IMR-90 (cell line): ENCODE measurements at regions not wholly inside any gene's neighbourhood (a gene's known extent, or its start where the extent isn't known, plus 50 kb on each side); places are given as distances from the start of the nearest gene placed in this dataset.

ENCODE experiments used
- ATAC-seq: fragments of 200-7000 bp; cut with Tn5 transposase; 2 replicates; pipeline ENCODE4 v1.9.1; 2020; ENCODE audit warnings: low read depth, mild to moderate bottlenecking, moderate library complexity
- BruUV-seq: library from RNA; stranded (reverse); fragments of 400-500 nt; replicated peaks from 2 replicates; lab custom pipeline; 2021; lab: Mats Ljungman, UMichigan
- CTCF ChIA-PET: fragments of 300-600 bp; formaldehyde crosslinking; extraction: SDS; loops from one replicate; lab custom pipeline; 2021; ENCODE audit warnings: antibody characterized with exemption; lab: Yijun Ruan, JAX
- POLR2A ChIA-PET: fragments of 300-600 bp; sonication (Branson Sonifier 250); formaldehyde crosslinking; loops from one replicate; lab custom pipeline; 2022; ENCODE audit warnings: antibody characterized with exemption; ENCODE audit not compliant: unreplicated experiment; lab: Charles Lee
- DNase-seq: peaks from one replicate; pipeline ENCODE4 v3.0.0; 2013
- H2AFZ ChIP-seq: replicated peaks from 2 replicates; pipeline ENCODE3; 2013; ENCODE audit warnings: low read length, mild to moderate bottlenecking; ENCODE audit not compliant: poor library complexity
- H2AK5ac ChIP-seq: 2 replicates; pipeline ENCODE4 v1.6.1; 2013; ENCODE audit warnings: low read depth, low read length, inconsistent platforms
- H2AK9ac ChIP-seq: replicated peaks from 2 replicates; pipeline ENCODE3; 2013; ENCODE audit warnings: mild to moderate bottlenecking, low read depth, low read length, moderate library complexity; ENCODE audit not compliant: poor library complexity
- H2BK120ac ChIP-seq: 2 replicates; pipeline ENCODE4 v1.6.1; 2013; ENCODE audit warnings: low read depth, low read length, inconsistent platforms
- H2BK15ac ChIP-seq: 3 replicates; pipeline ENCODE4 v1.6.1; 2013; ENCODE audit warnings: low read depth, low read length, inconsistent platforms
- H2BK20ac ChIP-seq: 2 replicates; pipeline ENCODE4 v1.6.1; 2013; ENCODE audit warnings: low read depth, mild to moderate bottlenecking, inconsistent platforms, low read length, moderate library complexity
- H2BK5ac ChIP-seq: 2 replicates; pipeline ENCODE4 v1.6.1; 2013; ENCODE audit warnings: mild to moderate bottlenecking, low read depth, low read length, inconsistent platforms; ENCODE audit not compliant: poor library complexity, severe bottlenecking
- H3K14ac ChIP-seq: replicated peaks from 2 replicates; pipeline ENCODE4 v1.6.1; 2013; ENCODE audit warnings: low read depth, low read length, inconsistent platforms
- H3K18ac ChIP-seq: 2 replicates; pipeline ENCODE4 v1.6.1; 2013; ENCODE audit warnings: low read depth, low read length, control low read depth
- H3K23ac ChIP-seq: 2 replicates; pipeline ENCODE4 v1.6.1; 2013; ENCODE audit warnings: low read depth, low read length, inconsistent platforms
- H3K27ac ChIP-seq: 2 replicates; pipeline ENCODE4 v1.5.1; 2013; ENCODE audit warnings: mild to moderate bottlenecking, control low read depth, low read length; ENCODE audit not compliant: insufficient read depth
- H3K27me3 ChIP-seq: 2 replicates; pipeline ENCODE4 v1.6.1; 2013; ENCODE audit warnings: low read length; ENCODE audit not compliant: control insufficient read depth, insufficient read depth
- H3K36me3 ChIP-seq: 2 replicates; pipeline ENCODE4 v1.6.1; 2013; ENCODE audit warnings: low read length, mixed read lengths; ENCODE audit not compliant: control insufficient read depth, insufficient read depth
- H3K4ac ChIP-seq: 2 replicates; pipeline ENCODE4 v1.6.1; 2013; ENCODE audit warnings: low read depth, low read length, inconsistent platforms
- H3K4me1 ChIP-seq: 2 replicates; pipeline ENCODE4 v1.6.1; 2013; ENCODE audit warnings: low read length, mixed read lengths; ENCODE audit not compliant: control insufficient read depth, insufficient read depth
- H3K4me2 ChIP-seq: 2 replicates; pipeline ENCODE4 v1.6.1; 2013; ENCODE audit warnings: low read depth, mild to moderate bottlenecking, control low read depth, low read length, moderate library complexity
- H3K4me3 ChIP-seq: 2 replicates; pipeline ENCODE4 v1.5.1; 2013; ENCODE audit warnings: low read depth, mild to moderate bottlenecking, control low read depth, low read length, moderate library complexity; ENCODE audit not compliant: insufficient read depth
- H3K56ac ChIP-seq: 2 replicates; pipeline ENCODE4 v1.6.1; 2013; ENCODE audit warnings: low read length, inconsistent platforms; ENCODE audit not compliant: insufficient read depth; ENCODE audit errors: extremely low read depth
- H3K79me1 ChIP-seq, 2 experiments: 2 replicates each; pipeline ENCODE4 v1.6.1; 2013; ENCODE audit warnings: low read length in 2 of 2, inconsistent platforms in 1 of 2, low read depth in 1 of 2
- H3K9ac ChIP-seq: 2 replicates; pipeline ENCODE4 v1.6.1; 2013; ENCODE audit warnings: low read depth, low read length, control low read depth
- H3K9me1 ChIP-seq: 2 replicates; pipeline ENCODE4 v1.6.1; 2013; ENCODE audit warnings: low read length, inconsistent platforms; ENCODE audit not compliant: insufficient read depth
- H3K9me3 ChIP-seq: 2 replicates; pipeline ENCODE4 v1.6.1; 2013; ENCODE audit warnings: low read length; ENCODE audit not compliant: control insufficient read depth, insufficient read depth
- H4K20me1 ChIP-seq: 2 replicates; pipeline ENCODE4 v1.6.1; 2013; ENCODE audit warnings: low read length, inconsistent platforms; ENCODE audit not compliant: insufficient read depth
- H4K5ac ChIP-seq: 2 replicates; pipeline ENCODE4 v1.6.1; 2013; ENCODE audit warnings: mild to moderate bottlenecking, low read depth, low read length, control low read depth
- H4K8ac ChIP-seq, 2 experiments: 2 replicates each; pipeline ENCODE4 v1.6.1; 2013; ENCODE audit warnings: low read depth in 2 of 2, low read length in 2 of 2, control low read depth in 1 of 2, inconsistent platforms in 1 of 2
- H4K91ac ChIP-seq: 2 replicates; pipeline ENCODE4 v1.6.1; 2013; ENCODE audit warnings: low read depth, low read length, inconsistent platforms; ENCODE audit not compliant: insufficient read depth
- BHLHE40 ChIP-seq: fragments of 150-350 bp; IDR thresholded peaks from 2 replicates; pipeline ENCODE4 v1.6.1; 2016; ENCODE audit warnings: mild to moderate bottlenecking, low read depth, low read length
- CEBPB ChIP-seq: IDR thresholded peaks from 2 replicates; pipeline ENCODE4 v1.6.1; 2012; ENCODE audit warnings: low read depth, low read length, improper control_type of control experiment
- CHD1 ChIP-seq: IDR thresholded peaks from 2 replicates; pipeline ENCODE4 v1.6.1; 2012; ENCODE audit warnings: low read depth, low read length, improper control_type of control experiment
- NFE2L2 ChIP-seq: fragments of 150-350 bp; IDR thresholded peaks from 2 replicates; pipeline ENCODE4 v1.6.1; 2016; ENCODE audit warnings: low read depth, mild to moderate bottlenecking, low read length
- POLR2A ChIP-seq: IDR thresholded peaks from 2 replicates; pipeline ENCODE4 v1.6.1; 2012; ENCODE audit warnings: mild to moderate bottlenecking, low read depth, low read length
- RCOR1 ChIP-seq: IDR thresholded peaks from 2 replicates; pipeline ENCODE4 v1.6.1; 2012; ENCODE audit warnings: mild to moderate bottlenecking, low read length, improper control_type of control experiment; ENCODE audit not compliant: insufficient replicate concordance
- WGBS, 2 experiments: methylation state at CpG; one replicate each; pipeline versions ENCODE4 v1.1.5 to v1.1.7; 2013; ENCODE audit warnings: missing lambda C conversion rate in 2 of 2; ENCODE audit not compliant: insufficient read length in 1 of 2; ENCODE audit errors: extremely low coverage in 2 of 2; 5-methylcytosine and 5-hydroxymethylcytosine counted together
- dilution Hi-C: fragments of 300-500 bp; cut with HindIII; formaldehyde crosslinking; loops from one replicate; pipeline ENCODE4 v1.14.3; 2018; ENCODE audit warnings: low sequenced_read_pairs; ENCODE audit not compliant: unreplicated experiment
- in situ Hi-C: fragments of 300-500 bp; cut with MboI; formaldehyde crosslinking; loops from 3 replicates; pipeline ENCODE4 v1.14.3; 2019; ENCODE audit warnings: low sequenced_read_pairs, inconsistent platforms, mixed read lengths
- intact Hi-C: fragments of 100-400 bp; cut with micrococcal nuclease; formaldehyde crosslinking; loops from 2 replicates; pipeline ENCODE4 v1.10.0; 2022
- TF ChIP-seq, protein P1 (sequence below): fragments of 150-350 bp; IDR thresholded peaks from 2 replicates; pipeline ENCODE4 v1.6.1; 2017; ENCODE audit warnings: mild to moderate bottlenecking, antibody characterized with exemption, low read length, low read depth

GRCh38 chr11:25900814-25901213 lies 431.1 kb upstream of the ANO3 start:
- POLR2A ChIA-PET = no interaction called here
- Histone ChIP-seq H2BK20ac (no peak overlapping the region), H3K56ac (no peak overlapping the region), H2BK120ac (no peak overlapping the region), H4K5ac (no peak overlapping the region), H3K4me2 (no peak overlapping the region), H3K4me3 (no peak overlapping the region), H3K27ac (no peak overlapping the region), H3K18ac (no peak overlapping the region), H3K27me3 (no peaks in the 10 kb centered on the region), H4K20me1 (no peaks in the 10 kb centered on the region), H3K4ac (no peak overlapping the region), H3K9ac (no peak overlapping the region), H2AK9ac (no peak overlapping the region), H2AFZ (no peak overlapping the region), H3K9me3 (no peaks in the 10 kb centered on the region), H3K4me1 (no peaks in the 10 kb centered on the region), H2AK5ac (no peak overlapping the region), H2BK15ac (no peak overlapping the region), H3K9me1 (no peaks in the 10 kb centered on the region), H3K23ac (no peak overlapping the region), H3K36me3 (no peaks in the 10 kb centered on the region), H2BK5ac (no peak overlapping the region), H4K91ac (no peak overlapping the region), H3K14ac (no peak overlapping the region), H3K79me1 (no peaks in the 10 kb centered on the region), H4K8ac (no peak overlapping the region)
- BruUV-seq = no TSS peak
- intact Hi-C loops (no loop called here), in situ Hi-C loops (no loop called here), dilution Hi-C loops (no loop called here)
- DNase-seq (no peak), ATAC-seq (no peak)
- CTCF ChIA-PET = no interaction called here
- TF ChIP-seq, protein P1, sequence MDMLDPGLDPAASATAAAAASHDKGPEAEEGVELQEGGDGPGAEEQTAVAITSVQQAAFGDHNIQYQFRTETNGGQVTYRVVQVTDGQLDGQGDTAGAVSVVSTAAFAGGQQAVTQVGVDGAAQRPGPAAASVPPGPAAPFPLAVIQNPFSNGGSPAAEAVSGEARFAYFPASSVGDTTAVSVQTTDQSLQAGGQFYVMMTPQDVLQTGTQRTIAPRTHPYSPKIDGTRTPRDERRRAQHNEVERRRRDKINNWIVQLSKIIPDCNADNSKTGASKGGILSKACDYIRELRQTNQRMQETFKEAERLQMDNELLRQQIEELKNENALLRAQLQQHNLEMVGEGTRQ = no peak
- TF ChIP-seq BHLHE40 = no peak
- no peak for TF ChIP-seq POLR2A
- no peak for TF ChIP-seq RCOR1
- no peak for TF ChIP-seq NFE2L2
- no peak for TF ChIP-seq CEBPB
- TF ChIP-seq CHD1 = no peak
- WGBS, 2 experiments = no CpG with 5 or more reads among the region's 4 CpGs
